Activated naive CD8-positive, alpha-beta T cell treated with anti-CD3 and anti-CD28 coated beads, Interleukin-2, amount 50 U/mL, for 24 hours (primary cell): ENCODE measurements at regions not wholly inside any gene's neighbourhood (a gene's known extent, or its start where the extent isn't known, plus 50 kb on each side); places are given as distances from the start of the nearest gene placed in this dataset.

ENCODE experiments used
- ATAC-seq: fragments of 150-1000 bp; cut with Tn5 transposase; one replicate; pipeline ENCODE4 v1.10.0; 2021
- DNase-seq: peaks from one replicate; pipeline ENCODE4 v3.0.0; 2021
- H3K27ac Mint-ChIP-seq: one replicate; pipeline ENCODE4 v1.8.0; 2021; ENCODE audit warnings: mild to moderate bottlenecking, mixed read lengths
- H3K27me3 Mint-ChIP-seq: one replicate; pipeline ENCODE4 v1.8.0; 2021; ENCODE audit warnings: mixed read lengths
- H3K36me3 Mint-ChIP-seq: one replicate; pipeline ENCODE4 v1.8.0; 2021; ENCODE audit warnings: low read depth, mixed read lengths
- H3K4me1 Mint-ChIP-seq: one replicate; pipeline ENCODE4 v1.8.0; 2021; ENCODE audit warnings: mixed read lengths
- H3K4me3 Mint-ChIP-seq: one replicate; pipeline ENCODE4 v1.8.0; 2021; ENCODE audit warnings: mild to moderate bottlenecking, moderate library complexity, mixed read lengths
- H3K9me3 Mint-ChIP-seq: one replicate; pipeline ENCODE4 v1.8.0; 2021; ENCODE audit warnings: mixed read lengths

DNA sequence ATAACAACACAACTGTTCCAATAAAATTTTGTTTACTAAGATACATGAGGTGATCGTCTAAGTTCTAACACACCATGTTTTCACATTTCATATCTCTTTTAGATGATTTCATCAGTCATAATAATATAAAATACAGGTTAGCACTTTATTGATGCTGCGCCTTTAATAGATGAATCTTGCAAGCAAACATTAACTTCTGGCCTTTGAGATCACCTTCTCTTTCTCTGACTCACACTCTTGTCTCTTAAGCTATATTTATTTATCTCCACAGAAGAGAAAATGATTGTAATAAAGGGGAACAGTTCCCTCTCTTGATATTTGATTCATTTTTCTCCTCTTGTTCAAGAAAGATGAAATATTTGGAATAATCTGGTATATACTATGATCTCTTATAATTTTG is 603.3 kb upstream of the POU3F3 start:
- Mint-ChIP-seq H3K9me3 (peaks cover 4% of the 10 kb centered on the region), H3K4me3 (no peak overlapping the region), H3K36me3 (no peaks in the 10 kb centered on the region)

DNA sequence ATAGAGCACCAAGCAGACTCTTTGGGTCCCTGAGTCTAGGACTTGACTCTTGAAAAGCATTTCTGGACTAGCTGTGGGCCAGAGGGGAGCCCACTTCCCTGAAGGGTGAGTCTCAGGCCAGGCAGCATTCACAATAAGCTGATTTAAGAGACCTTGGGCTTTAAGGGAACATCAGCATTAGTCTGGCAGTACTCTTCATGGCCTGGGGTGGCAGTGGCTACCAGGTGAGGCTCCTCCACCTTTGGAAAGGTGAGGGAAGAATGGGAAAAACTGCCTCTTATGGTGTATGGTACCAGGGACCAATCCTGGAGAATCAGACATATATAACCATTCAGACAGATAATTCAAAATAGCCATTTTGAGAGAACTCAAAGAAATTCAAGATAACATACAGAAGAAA is 599.9 kb upstream of the POU3F3 start:
- Mint-ChIP-seq H3K36me3 (no peaks in the 10 kb centered on the region), H3K4me1 (no peaks in the 10 kb centered on the region), H3K27ac (no peak overlapping the region), H3K9me3 (peaks cover 9% of the 10 kb centered on the region), H3K4me3 (no peak overlapping the region), H3K27me3 (no peaks in the 10 kb centered on the region)
- DNase-seq, result no peak
- ATAC-seq, result no peak

More for the DNA sequence above, 603.3 kb upstream of the POU3F3 start:
- Mint-ChIP-seq H3K27me3 (no peaks in the 10 kb centered on the region), H3K27ac (no peak overlapping the region), H3K4me1 (no peaks in the 10 kb centered on the region)
- ATAC-seq (no peak), DNase-seq (no peak)

DNA sequence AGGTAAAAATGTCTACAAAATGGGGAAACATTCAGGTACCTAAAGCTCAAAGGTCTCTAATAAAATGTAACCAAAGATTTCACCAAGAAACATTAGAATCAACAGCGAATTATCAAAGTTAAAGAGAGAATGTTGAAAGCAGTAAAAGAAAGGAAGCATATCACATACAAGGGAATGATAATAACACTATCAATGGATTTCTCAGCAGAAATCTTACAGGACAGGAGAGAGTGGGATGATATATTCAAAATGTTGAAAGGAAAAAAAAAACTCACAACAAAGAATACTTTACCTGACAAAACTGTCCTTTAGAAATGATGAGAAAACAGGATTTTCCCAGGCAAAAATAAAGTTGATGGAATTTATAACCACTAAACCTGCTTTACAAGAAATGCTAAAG is 591.2 kb upstream of the POU3F3 start:
- H3K9me3 Mint-ChIP-seq, result peaks cover 52% of the 10 kb centered on the region
- H3K4me3 Mint-ChIP-seq, result no peak overlapping the region
- no peaks in the 10 kb centered on the region for H3K27me3 Mint-ChIP-seq
- no peak for ATAC-seq
- DNase-seq, result no peak
- no peak overlapping the region for H3K27ac Mint-ChIP-seq
- peaks cover 2% of the 10 kb centered on the region for H3K36me3 Mint-ChIP-seq
- H3K4me1 Mint-ChIP-seq, result no peaks in the 10 kb centered on the region

DNA sequence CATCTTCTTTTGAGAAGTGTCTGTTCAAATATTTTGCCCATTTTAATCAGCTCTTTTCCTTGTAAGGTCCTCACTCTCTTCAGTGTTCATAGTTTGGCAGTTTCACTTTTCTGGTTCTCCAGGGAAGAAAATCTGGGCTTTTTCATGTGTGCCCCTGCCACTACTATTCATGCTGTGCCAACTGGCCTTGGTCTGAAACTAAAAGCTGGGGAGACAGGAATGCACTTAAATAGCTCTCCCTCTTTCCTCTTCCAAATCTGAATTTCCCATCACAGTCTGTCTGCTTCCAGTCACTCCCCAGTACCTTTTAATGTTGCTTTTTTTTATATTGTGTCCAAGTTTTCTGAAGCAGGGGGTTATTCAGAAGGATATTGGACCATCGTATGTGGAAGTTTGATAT is 574.3 kb upstream of the POU3F3 start:
- ATAC-seq, result no peak
- H3K36me3 Mint-ChIP-seq, result no peaks in the 10 kb centered on the region

DNA sequence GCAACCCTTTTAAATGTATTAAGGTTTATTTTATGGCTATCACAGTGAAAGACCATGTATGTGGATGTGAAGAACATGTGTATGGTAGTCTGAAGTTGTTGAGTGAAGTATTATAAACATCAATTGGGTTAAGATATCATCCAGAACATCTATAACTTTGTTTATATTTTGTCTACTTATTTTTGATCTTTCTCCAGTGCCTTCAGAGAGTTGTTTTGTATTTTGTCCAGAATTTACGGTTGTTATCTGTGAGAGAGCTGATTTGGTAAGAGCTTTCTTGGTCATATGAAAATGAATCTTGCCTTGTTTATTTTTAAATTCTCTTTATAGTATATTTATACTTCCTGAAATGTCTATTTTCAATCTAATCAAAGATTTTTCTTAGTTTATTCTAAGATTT is 573.7 kb upstream of the POU3F3 start:
- peaks cover 4% of the 10 kb centered on the region for H3K9me3 Mint-ChIP-seq
- H3K27ac Mint-ChIP-seq, result no peak overlapping the region
- DNase-seq (no peak), ATAC-seq (no peak)
- no peak overlapping the region for H3K4me3 Mint-ChIP-seq
- no peaks in the 10 kb centered on the region for H3K4me1 Mint-ChIP-seq
- no peaks in the 10 kb centered on the region for H3K36me3 Mint-ChIP-seq
- H3K27me3 Mint-ChIP-seq, result no peaks in the 10 kb centered on the region

More for the DNA sequence above, 574.3 kb upstream of the POU3F3 start:
- no peaks in the 10 kb centered on the region for H3K4me1 Mint-ChIP-seq
- no peak overlapping the region for H3K4me3 Mint-ChIP-seq
- peaks cover 4% of the 10 kb centered on the region for H3K9me3 Mint-ChIP-seq
- H3K27ac Mint-ChIP-seq, result no peak overlapping the region
- no peaks in the 10 kb centered on the region for H3K27me3 Mint-ChIP-seq
- no peak for DNase-seq

DNA sequence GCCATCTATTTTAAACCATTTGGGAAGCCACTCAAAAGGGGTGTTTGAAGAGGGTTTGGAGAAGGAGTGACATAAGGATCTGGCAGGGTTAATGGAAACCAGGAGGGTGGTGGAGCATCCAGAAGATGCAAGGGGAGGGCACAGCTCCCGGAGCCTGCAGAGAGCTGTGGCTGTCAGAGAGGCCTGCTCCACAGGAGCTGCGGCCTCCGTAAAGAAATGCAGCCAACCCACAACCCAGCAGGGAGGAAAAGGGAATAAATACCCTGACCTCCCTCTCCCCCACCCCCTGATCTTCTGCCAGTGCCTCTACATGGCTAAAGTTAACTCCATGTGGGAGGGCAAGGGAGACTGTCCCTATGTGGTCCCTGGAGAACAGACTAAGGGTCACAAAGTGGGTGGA is 567.1 kb upstream of the POU3F3 start:
- ATAC-seq, result no peak
- Mint-ChIP-seq H3K4me1 (no peaks in the 10 kb centered on the region), H3K27me3 (no peaks in the 10 kb centered on the region), H3K36me3 (no peaks in the 10 kb centered on the region), H3K27ac (no peak overlapping the region), H3K4me3 (no peak overlapping the region), H3K9me3 (no peaks in the 10 kb centered on the region)
- DNase-seq, result no peak

DNA sequence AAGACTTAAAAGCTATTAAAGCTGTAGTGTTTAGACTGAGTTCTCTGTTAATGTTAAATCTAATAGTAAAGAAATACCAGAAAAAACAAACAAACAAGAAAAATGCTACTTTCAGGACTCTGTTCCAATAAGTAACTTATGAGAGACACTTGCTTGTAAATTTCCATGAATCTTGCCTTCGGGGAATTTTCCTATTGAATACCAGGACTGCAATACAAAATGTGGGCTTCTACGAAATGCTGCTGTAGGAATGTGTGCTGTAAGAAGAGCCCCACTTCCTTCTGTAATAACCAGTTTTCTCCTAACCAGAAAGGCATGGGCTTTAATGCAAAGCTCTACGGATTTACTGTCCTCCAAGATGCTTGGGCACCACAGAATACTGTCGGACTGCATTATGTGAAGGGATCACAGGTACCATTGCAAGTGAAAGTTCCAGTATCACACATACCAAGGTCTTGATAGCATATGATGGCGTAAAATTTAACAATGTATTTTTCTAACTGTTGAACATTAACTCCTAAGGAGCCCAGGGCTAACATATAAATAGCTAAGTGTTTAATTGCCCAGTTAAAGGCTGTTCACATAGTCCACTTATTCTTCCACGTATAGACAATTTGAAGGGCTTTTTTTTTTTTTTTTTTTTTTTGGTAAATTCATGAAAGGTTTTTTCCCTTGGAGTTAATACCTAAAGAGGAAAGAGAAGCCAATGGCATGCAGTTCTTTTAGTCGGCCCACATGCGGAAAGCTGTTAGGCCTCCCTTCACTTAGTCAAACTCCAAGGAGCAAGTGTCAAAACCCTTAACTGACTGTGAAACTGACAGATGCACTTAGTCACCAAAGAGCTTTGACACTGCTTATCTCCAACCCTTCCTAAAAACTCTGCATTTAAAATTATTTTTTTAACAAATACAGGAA is 564.0 kb upstream of the POU3F3 start:
- Mint-ChIP-seq H3K9me3 (peaks cover 9% of the 10 kb centered on the region), H3K27ac (no peak overlapping the region), H3K36me3 (no peaks in the 10 kb centered on the region), H3K4me1 (no peaks in the 10 kb centered on the region), H3K27me3 (no peaks in the 10 kb centered on the region), H3K4me3 (no peak overlapping the region)
- DNase-seq (no peak), ATAC-seq (no peak)

DNA sequence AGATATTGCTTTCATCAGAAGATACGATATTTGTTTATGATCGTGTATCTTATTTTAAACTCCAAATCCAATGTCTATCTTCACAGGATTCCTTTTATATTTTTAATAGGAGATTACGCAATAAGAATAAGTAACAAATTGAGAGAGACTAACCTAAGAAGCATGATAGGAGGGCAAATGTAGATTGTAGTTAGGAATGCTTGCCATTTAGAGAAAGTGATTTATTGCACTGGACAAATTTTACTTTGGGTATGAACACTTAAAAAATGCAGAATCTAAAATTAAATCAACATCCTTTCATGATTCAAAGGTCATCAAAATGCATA is 563.4 kb upstream of the POU3F3 start:
- ATAC-seq, result no peak
- Mint-ChIP-seq H3K27ac (no peak overlapping the region), H3K27me3 (no peaks in the 10 kb centered on the region), H3K4me3 (no peak overlapping the region), H3K4me1 (no peaks in the 10 kb centered on the region), H3K36me3 (no peaks in the 10 kb centered on the region), H3K9me3 (peaks cover 9% of the 10 kb centered on the region)
- no peak for DNase-seq

DNA sequence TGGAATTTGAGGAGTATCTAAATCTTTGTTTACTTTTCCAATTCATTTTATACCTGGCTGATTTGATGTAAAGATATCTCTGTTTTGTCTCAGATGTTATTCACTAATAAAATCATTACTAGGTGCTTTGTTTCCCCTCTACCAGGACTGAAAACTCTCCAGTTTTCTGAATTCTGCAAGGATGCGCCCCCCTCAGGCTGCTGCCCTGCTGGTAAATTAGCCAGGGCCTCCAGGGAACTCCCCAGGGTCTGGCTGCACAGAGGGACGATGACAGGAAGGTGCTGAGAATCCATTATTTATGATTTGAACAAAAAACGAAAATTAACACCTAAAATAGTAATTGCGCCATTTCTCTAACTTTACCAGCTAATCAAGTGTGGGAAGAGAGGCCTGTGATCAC is 541.2 kb upstream of the POU3F3 start:
- DNase-seq (no peak), ATAC-seq (no peak)
- no peaks in the 10 kb centered on the region for H3K36me3 Mint-ChIP-seq
- no peaks in the 10 kb centered on the region for H3K4me1 Mint-ChIP-seq
- no peak overlapping the region for H3K4me3 Mint-ChIP-seq
- no peak overlapping the region for H3K27ac Mint-ChIP-seq
- peaks cover 2% of the 10 kb centered on the region for H3K27me3 Mint-ChIP-seq
- peaks cover 5% of the 10 kb centered on the region for H3K9me3 Mint-ChIP-seq

DNA sequence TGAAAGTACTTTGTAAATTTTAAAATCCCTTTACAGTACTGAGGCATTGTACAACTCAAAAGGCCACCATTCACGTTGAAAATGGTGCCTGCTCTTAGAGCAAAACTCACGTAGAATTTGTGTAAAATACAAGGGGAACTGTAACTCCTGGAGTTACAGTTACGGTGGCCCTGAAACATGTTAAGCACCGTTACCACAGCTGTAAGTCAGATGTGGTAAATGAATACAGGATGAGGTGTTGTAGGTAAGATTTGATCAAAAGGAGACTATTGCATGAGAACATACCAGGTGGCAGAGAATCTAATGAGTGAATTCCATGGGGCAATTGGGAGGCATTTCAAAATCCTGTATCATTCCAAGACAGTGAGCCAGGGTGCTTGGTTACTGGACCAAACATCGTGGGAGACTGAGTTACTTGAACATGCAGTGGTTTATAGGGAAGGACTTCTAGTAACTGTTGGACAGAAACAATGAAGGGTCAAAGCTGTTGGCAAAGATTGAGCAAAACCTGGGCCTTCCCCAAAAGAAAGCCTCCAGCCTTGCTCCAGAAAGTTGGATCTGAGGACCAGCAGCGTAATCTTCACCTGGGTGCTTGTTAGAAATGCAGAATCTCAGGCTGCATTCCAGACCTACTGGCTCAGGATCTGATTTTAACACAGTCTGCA is 535.8 kb upstream of the POU3F3 start:
- no peaks in the 10 kb centered on the region for H3K9me3 Mint-ChIP-seq
- H3K27me3 Mint-ChIP-seq, result peaks cover 10% of the 10 kb centered on the region
- H3K4me3 Mint-ChIP-seq, result no peak overlapping the region
- no peaks in the 10 kb centered on the region for H3K36me3 Mint-ChIP-seq
- ATAC-seq (no peak), DNase-seq (no peak)
- H3K4me1 Mint-ChIP-seq, result no peaks in the 10 kb centered on the region
- H3K27ac Mint-ChIP-seq, result no peak overlapping the region

DNA sequence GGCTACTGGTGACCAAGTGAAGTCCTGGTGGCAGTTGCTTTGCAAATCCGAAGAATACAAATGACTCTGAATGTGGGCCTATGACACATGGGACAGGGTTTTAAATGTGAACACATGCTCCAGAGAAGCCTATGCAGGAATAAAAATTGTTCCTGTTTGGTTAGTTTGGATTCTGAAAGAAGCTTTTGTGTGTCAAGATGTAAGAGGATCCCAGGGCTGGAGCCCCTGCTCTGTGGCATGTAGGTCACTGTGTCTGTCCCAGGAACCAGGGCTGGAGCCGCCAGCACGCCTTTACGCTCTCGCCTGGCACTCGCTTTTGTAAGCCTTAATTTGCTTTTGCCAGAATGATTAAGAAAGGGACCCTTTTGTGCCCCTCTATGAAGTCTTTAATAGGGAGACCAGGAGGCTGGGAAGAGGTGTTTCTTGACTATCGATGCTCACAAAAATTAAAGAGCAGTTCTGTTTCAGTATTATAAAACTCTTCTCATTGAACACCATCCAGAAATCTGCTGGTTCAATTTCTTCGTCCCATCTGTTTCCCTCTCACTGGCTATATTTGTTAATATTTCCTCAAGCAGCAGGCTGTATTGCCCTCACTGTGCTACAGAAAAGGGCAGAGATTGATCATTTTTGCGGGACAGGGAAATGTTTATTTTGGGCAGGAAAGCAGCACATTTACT is 532.7 kb upstream of the POU3F3 start:
- DNase-seq, result no peak
- no peak overlapping the region for H3K27ac Mint-ChIP-seq
- H3K27me3 Mint-ChIP-seq, result peaks cover 10% of the 10 kb centered on the region
- no peak overlapping the region for H3K4me3 Mint-ChIP-seq
- no peaks in the 10 kb centered on the region for H3K4me1 Mint-ChIP-seq
- no peaks in the 10 kb centered on the region for H3K9me3 Mint-ChIP-seq
- H3K36me3 Mint-ChIP-seq, result no peaks in the 10 kb centered on the region
- no peak for ATAC-seq

DNA sequence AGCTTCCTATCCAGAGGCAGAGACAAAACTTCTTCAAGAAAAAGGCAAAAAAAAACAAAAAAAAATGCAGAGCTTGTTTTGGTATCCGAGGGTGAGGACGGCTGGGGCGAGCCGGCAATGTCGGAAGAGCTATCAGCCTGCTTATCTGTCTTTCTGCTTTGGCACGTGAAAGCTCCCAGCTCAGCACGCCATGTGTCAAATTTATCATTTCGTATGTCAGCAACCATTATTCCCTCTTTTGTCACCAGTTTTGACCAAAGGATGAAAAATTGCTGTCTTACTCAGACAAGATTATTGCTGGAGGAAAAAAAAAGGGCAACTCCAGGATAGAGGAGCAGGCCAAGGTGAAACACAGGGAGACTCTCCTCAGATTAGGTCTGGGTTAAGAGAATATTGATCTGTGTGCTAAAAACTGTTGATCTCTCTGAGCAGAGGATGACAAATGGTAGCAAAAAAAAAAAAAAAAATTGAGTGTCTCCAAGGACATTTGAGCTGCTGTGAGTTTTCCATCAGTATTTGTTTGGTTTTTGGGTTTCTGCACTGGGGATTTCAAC is 532.0 kb upstream of the POU3F3 start:
- H3K27ac Mint-ChIP-seq, result no peak overlapping the region
- no peaks in the 10 kb centered on the region for H3K36me3 Mint-ChIP-seq
- H3K27me3 Mint-ChIP-seq, result peaks cover 12% of the 10 kb centered on the region
- H3K4me1 Mint-ChIP-seq, result no peaks in the 10 kb centered on the region
- ATAC-seq (no peak), DNase-seq (no peak)
- H3K9me3 Mint-ChIP-seq, result no peaks in the 10 kb centered on the region
- H3K4me3 Mint-ChIP-seq, result no peak overlapping the region

DNA sequence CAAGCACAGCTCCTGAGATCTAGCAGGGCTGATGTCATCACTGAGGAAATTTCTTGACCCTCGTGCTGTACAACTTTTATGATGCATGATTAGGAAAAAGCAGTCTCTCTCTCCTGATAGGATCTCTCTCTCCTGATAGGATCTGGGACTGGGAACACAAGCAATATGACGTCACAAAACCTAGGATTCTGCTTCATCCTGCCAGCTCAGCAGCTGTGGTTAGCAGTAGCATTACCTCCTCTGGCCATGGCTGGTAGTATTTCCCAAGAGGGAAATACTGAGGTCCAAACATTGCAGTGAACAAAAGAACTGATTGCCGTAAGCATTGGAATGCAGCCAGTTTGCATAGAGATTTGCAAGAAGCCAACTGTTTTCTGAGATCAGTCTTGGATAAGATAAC is 521.2 kb upstream of the POU3F3 start:
- H3K9me3 Mint-ChIP-seq, result no peaks in the 10 kb centered on the region
- ATAC-seq (no peak), DNase-seq (no peak)
- no peaks in the 10 kb centered on the region for H3K4me1 Mint-ChIP-seq
- H3K4me3 Mint-ChIP-seq, result no peak overlapping the region
- H3K27ac Mint-ChIP-seq, result no peak overlapping the region
- H3K27me3 Mint-ChIP-seq, result no peaks in the 10 kb centered on the region
- no peaks in the 10 kb centered on the region for H3K36me3 Mint-ChIP-seq

DNA sequence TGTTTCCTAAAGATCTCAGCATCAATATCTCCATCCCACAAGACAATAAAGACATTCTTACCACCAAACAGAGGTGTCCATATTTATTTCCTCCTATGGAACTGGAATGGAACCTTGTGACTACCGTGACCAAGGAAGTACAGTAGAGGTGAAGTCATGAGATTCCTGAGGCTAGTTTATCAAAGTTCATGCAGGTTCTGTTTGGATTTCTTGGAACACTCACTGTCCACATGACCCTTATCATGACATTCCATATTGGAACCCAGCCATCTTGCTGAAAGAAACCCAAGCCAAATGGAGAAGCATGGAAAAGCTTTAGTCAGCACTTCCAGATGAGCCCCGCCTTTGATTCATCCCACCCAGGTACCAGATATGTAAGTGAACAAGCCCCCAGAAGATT is 516.0 kb upstream of the POU3F3 start:
- Mint-ChIP-seq H3K27ac (no peak overlapping the region), H3K27me3 (no peaks in the 10 kb centered on the region), H3K36me3 (no peaks in the 10 kb centered on the region), H3K4me3 (no peak overlapping the region), H3K9me3 (no peaks in the 10 kb centered on the region), H3K4me1 (no peaks in the 10 kb centered on the region)
- no peak for DNase-seq
- ATAC-seq, result no peak

DNA sequence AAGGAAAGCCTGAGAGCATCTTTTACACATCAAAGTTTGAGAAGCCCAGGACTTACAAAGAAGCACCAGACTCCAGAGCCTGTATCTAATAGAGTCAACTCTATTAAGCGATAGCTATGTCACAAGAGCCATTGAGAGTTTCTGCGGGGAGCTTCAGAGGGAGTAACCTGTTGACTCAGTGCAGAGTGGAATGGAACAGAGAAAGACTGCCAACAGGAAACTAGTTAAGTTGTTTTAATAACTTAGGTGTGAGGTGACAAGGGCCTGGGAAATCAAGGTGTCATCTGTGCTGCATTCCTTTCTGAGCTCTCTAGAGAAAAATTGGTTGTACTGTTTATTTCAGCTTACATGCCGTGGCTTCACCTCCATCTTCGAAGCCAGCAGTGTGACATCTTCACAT is 513.8 kb upstream of the POU3F3 start:
- H3K36me3 Mint-ChIP-seq, result no peaks in the 10 kb centered on the region
- no peak for ATAC-seq
- no peak overlapping the region for H3K4me3 Mint-ChIP-seq
- DNase-seq, result no peak
- H3K4me1 Mint-ChIP-seq, result no peaks in the 10 kb centered on the region
- no peaks in the 10 kb centered on the region for H3K9me3 Mint-ChIP-seq
- no peak overlapping the region for H3K27ac Mint-ChIP-seq
- no peaks in the 10 kb centered on the region for H3K27me3 Mint-ChIP-seq
